Pancreas (tissue), 10 donors: ENCODE measurements at regions not wholly inside any gene's neighbourhood (a gene's known extent, or its start where the extent isn't known, plus 50 kb on each side); places are given as distances from the start of the nearest gene placed in this dataset.

Experiments used
- ATAC-seq, 4 donors: fragments of 200-7000 bp; cut with Tn5 transposase; one replicate each; pipeline versions ENCODE4 v1.8.0 to v1.9.1; 2020; ENCODE audit warnings: mild to moderate bottlenecking in 4 of 4, moderate library complexity in 4 of 4
- DNase-seq, 6 donors: peaks; one replicate each; pipeline ENCODE4 v3.0.0-alpha.2; 2020
- FAIRE-seq: peaks from 2 replicates; lab custom pipeline; 2012; peaks lifted over from hg19 to GRCh38; lab: Jason Lieb, UNC
- H3K27ac ChIP-seq, 4 donors: fragments of 200-600 bp; sonication (generic); 1 replicate in 3 of 4; 2 replicates in 1 of 4; pipeline versions ENCODE4 v1.5.0 to v1.8.0; 2020
- H3K27me3 ChIP-seq, 4 donors: fragments of 200-600 bp; one replicate each; pipeline ENCODE4 v1.8.0; 2021
- H3K36me3 ChIP-seq, 3 donors: fragments of 200-600 bp; sonication (generic) in 1 of 3; one replicate each; pipeline versions ENCODE4 v1.5.0 to v1.8.0; 2020 to 2021
- H3K4me1 ChIP-seq, 3 donors: fragments of 200-600 bp; one replicate each; pipeline ENCODE4 v1.8.0; 2021
- H3K4me3 ChIP-seq, 4 donors: fragments of 200-600 bp; sonication (generic) in 2 of 4; one replicate each; pipeline versions ENCODE4 v1.5.0 to v1.8.0; 2020 to 2021
- H3K9me3 ChIP-seq, 4 donors: fragments of 200-600 bp; one replicate each; pipeline ENCODE4 v1.8.0; 2021
- WGBS, 2 donors: extraction: QIAGEN DNeasy Blood & Tissue Kit; methylation state at CpG; one replicate each; pipeline ENCODE4 v1.1.7; 2013; 5-methylcytosine and 5-hydroxymethylcytosine counted together
- intact Hi-C, 3 donors: fragments of 100-400 bp; cut with DNase I; formaldehyde crosslinking; loops; one replicate each; pipeline versions ENCODE4 v1.11.1 to v1.14.2; 2022
- TF ChIP-seq, protein P1 (sequence below), 4 donors: fragments of 200-600 bp; sonication (generic) in 3 of 4; IDR thresholded peaks; one replicate each; pipeline versions ENCODE4 v1.5.0 to v1.8.0; 2021; ENCODE audit warnings: antibody characterized with exemption in 4 of 4
- donor health status: healthy with polysubstance abuse.
- donor health status: DM: no; HTN: no; CAD: no; lungs with moderate emphysema.
- donor health status: DM: no; HTN: no; CAD: no.
- donor health status: control.
- donor health status: control.
- donor health status: Bipolar disorder and iron deficiency.
- donor health status: DM: yes; HTN: yes; CAD: no.
- donor health status: DM: no; HTN: no; CAD: no.
- donor health status: DM: no; HTN: no; CAD: no.
- donor health status: DM: yes; HTN: yes; CAD: no.

DNA sequence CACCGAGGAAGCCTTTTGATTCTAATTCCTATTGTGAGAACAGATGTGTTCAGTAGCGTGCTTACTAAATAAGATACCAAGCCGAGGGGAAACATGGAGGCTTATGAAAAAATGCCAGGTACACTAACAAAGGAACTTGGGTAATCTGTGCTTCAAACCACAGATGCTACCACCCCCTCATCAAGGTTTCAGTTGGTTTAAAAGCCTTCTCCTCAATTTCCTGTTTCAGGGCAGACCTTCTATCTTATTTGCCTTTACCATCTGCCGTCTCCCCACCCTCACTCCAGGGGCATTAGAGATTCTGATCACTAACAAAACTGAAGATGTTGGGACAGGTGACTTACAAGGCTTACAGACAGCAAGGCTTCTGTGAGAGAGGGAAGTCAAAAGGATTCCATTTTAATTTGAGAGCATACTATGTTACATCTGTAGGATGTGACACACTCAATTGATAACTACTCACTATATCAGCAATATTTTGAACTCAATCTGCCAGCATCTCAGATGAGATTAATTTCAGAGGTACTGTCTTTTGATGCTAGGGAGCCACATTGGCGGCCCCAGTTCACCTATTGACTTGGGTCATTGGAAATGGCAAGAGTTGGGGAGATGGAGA is 60.6 kb upstream of the PLCL2 start:
- TF ChIP-seq, protein P1, sequence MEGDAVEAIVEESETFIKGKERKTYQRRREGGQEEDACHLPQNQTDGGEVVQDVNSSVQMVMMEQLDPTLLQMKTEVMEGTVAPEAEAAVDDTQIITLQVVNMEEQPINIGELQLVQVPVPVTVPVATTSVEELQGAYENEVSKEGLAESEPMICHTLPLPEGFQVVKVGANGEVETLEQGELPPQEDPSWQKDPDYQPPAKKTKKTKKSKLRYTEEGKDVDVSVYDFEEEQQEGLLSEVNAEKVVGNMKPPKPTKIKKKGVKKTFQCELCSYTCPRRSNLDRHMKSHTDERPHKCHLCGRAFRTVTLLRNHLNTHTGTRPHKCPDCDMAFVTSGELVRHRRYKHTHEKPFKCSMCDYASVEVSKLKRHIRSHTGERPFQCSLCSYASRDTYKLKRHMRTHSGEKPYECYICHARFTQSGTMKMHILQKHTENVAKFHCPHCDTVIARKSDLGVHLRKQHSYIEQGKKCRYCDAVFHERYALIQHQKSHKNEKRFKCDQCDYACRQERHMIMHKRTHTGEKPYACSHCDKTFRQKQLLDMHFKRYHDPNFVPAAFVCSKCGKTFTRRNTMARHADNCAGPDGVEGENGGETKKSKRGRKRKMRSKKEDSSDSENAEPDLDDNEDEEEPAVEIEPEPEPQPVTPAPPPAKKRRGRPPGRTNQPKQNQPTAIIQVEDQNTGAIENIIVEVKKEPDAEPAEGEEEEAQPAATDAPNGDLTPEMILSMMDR (IDR thresholded peaks at IDR 0.05): no peak
- intact Hi-C loops: no loop called here
- DNase-seq: no peak
- Histone ChIP-seq H3K9me3 (no peaks in the 10 kb centered on the region), H3K27ac (no peak overlapping the region), H3K4me1 (no peaks in the 10 kb centered on the region), H3K36me3 (no peaks in the 10 kb centered on the region), H3K27me3 (no peaks in the 10 kb centered on the region), H3K4me3 (no peak overlapping the region)
- no peak for FAIRE-seq
- 78 to 80% methylated on average over 5 of the region's 5 CpGs for WGBS, 2 donors
- no peak for ATAC-seq

DNA sequence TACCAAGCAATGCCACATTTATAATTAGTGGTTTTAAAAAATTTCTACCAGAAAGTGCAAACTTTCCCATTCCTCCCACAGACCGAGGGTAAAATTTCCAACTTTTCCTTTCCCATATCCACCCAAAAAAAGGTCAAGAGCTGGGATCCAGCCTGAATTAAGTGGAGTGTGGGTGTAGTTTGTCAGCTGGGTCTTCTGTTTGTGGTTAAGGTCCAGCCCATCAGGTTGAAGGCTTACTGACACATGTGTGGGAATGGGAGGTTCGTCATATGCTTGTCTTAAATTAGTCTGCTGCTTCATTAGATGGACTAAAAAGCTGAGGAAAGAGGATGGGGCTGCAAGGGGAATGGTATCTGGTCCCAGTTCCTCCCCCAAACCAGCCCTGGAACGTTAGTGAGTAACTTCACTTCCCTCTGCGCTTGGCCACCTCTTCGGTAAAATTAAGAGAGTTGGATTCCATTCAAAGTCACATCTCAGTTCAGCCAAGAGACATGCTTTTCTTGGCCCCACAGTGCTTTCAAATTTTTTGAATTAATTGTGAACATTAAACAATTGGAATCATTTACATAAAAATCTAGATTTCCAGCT is 59.0 kb upstream of the PLCL2 start:
- WGBS, 2 donors: 78 to 82% methylated on average over 5 of the region's 5 CpGs
- TF ChIP-seq, protein P1 (IDR thresholded peaks at IDR 0.05): no peak
- FAIRE-seq (no peak), DNase-seq (no peak), ATAC-seq (peak in 1 of 4 donors; percentile 28)
- intact Hi-C loops: no loop called here
- Histone ChIP-seq H3K4me3 (no peak overlapping the region), H3K9me3 (no peaks in the 10 kb centered on the region), H3K27me3 (no peaks in the 10 kb centered on the region), H3K4me1 (no peaks in the 10 kb centered on the region), H3K27ac (no peak overlapping the region), H3K36me3 (no peaks in the 10 kb centered on the region)

DNA sequence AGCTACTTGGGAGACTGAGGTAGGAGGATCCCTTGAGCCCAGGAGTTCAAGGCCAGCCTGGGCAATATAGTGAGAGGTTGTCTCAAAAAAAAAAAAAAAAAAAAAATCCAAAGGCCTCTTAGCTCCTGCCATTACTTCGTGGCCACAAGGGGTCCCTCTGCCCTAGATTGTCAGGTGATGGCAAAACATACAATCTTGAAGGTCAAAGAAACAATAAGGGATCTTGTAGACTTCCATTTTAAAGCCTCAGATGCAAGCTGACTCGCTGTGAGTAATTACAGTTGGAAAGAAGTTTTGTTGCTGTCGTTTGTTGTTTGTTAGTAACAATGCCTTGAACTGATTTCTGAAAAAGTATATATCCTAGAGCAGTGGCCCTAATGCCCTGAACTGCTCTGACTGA is 55.9 kb upstream of the PLCL2 start:
- Histone ChIP-seq H3K9me3 (no peaks in the 10 kb centered on the region), H3K4me1 (no peaks in the 10 kb centered on the region), H3K27me3 (no peaks in the 10 kb centered on the region), H3K36me3 (no peaks in the 10 kb centered on the region), H3K4me3 (no peak overlapping the region), H3K27ac (no peak overlapping the region)
- WGBS, 2 donors: 30 to 36% methylated on average over 3 of the region's 3 CpGs
- FAIRE-seq (no peak), DNase-seq (peak in 5 of 6 donors; percentile 35 to 56 (median 42)), ATAC-seq (peak; percentile 58 to 92 (median 83))
- TF ChIP-seq, protein P1 (IDR thresholded peaks at IDR 0.05): peak in 2 of 4 donors; percentile 16 to 26
- intact Hi-C loops: no loop called here

DNA sequence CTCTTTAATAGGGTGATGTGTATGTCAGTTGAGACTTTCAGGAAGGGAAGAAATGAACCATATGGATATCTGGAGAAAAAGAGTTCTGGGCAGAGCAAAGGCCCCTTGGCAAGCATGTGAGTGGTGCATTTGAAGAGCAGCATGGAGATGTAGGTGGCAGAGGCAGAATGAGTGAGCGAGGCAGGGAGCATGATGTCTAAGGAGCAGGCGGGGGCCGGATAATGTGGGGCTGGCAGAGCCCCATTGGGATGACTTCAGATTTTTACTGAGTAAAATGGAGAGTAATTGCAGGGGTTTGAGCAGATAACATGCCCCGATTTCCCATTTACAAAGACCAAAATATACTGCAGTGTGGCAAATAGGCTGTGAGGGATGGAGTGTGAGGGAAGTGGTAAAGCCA is 52.9 kb upstream of the PLCL2 start:
- Histone ChIP-seq H3K4me3 (no peak overlapping the region), H3K4me1 (no peaks in the 10 kb centered on the region), H3K27me3 (no peaks in the 10 kb centered on the region), H3K36me3 (no peaks in the 10 kb centered on the region), H3K27ac (no peak overlapping the region), H3K9me3 (no peaks in the 10 kb centered on the region)
- intact Hi-C loops: no loop called here
- TF ChIP-seq, protein P1 (IDR thresholded peaks at IDR 0.05): no peak
- FAIRE-seq (no peak), DNase-seq (no peak), ATAC-seq (no peak)
- 97% methylated on average over 4 of the region's 4 CpGs for WGBS, 2 donors

DNA sequence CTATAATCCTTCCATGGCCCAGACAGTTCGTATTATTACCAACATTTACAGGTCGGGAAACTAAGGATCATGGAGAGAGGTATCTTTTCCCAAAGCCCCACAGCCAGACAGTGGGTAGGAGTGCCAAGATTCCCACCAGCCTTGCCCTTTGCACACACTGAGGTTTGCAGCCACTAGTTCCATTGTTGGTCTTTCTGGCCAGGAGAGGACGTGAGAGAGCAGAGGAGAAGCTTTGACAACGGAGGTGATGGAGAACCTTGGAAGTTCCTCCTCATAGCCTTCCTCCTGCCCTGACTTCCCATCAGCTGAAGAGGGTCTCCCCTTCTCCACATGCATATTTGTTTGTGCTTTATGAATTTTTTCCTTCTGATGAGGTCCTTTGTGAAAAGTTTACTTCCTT is 50.5 kb upstream of the PLCL2 start:
- ATAC-seq: no peak
- no peaks in the 10 kb centered on the region for H3K36me3 ChIP-seq
- no peak for DNase-seq
- no peak for FAIRE-seq
- peaks cover 7 to 18% (median 17%) of the 10 kb centered on the region in 3 donors for H3K4me1 ChIP-seq
- H3K9me3 ChIP-seq: no peaks in the 10 kb centered on the region
- H3K27me3 ChIP-seq: no peaks in the 10 kb centered on the region
- no peak overlapping the region for H3K27ac ChIP-seq
- intact Hi-C loops: no loop called here
- TF ChIP-seq, protein P1 (IDR thresholded peaks at IDR 0.05): no peak
- H3K4me3 ChIP-seq: no peak overlapping the region
- 72 to 86% methylated on average over 4 of the region's 4 CpGs for WGBS, 2 donors
